ENCODE measurements at regions not wholly inside any gene's neighbourhood (a gene's known extent, or its start where the extent isn't known, plus 50 kb on each side); places are given as distances from the start of the nearest gene placed in this dataset.
"Not testable (repeated sequence)": the region's sequence is repeated elsewhere in the genome, so short reads cannot be mapped to it uniquely, and the experiment has no call there.

DNA sequence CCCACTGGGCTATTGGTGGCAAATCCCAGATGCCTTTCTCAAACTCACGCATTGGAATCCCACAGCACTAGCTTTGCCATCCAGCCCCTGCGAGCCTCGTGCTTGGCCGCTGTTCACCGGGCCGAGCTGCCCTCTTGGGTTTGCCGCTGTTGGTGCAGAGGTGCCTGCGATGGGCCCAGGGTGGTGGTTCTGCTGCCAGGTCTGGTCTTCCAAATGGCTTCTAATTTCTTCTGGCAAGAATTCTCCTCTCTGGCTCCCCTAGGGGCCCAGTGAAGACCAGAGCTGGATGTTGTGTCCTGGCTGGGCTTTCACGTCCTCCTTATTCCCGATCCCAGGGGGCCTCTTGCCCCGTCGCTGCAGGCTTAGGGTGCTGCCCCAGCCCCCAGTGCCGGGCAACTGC is 194.1 kb downstream of the BANP start:
- ATAC-seq; DNase-seq (ENCODE audit: low spot score); intact Hi-C loops (cut with DNase I): not testable (repeated sequence)

DNA sequence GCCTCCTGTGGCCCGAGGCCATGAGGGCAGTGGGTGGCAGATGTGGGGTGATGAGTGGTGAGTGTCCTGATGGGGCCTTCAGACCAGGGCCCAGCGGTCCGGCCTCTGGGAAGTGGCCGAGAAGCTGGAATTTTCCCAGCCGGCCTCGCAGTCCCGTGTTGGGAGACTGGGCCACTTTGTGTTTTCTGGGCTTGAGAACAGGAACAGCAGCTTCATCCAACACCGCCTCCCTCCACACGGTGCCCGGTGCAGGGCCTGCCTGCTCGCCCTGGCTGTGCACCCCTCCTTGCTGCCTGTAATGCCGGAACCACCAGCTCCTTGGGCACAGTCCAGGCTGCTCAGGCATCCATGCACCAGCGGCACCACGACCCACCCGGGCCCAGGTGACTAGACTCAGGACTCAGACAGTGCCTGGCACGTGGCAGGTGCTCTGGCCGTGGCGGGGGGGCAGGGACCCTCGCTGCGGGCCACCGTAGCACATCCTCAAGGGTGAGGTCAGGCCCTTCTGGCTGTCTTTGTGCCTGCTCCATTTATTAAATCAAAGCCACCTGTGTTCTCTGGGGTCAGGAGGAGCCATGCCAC is 194.7 kb downstream of the BANP start:
- DNase-seq (ENCODE audit: low spot score); intact Hi-C loops (cut with DNase I): not testable (repeated sequence)

DNA sequence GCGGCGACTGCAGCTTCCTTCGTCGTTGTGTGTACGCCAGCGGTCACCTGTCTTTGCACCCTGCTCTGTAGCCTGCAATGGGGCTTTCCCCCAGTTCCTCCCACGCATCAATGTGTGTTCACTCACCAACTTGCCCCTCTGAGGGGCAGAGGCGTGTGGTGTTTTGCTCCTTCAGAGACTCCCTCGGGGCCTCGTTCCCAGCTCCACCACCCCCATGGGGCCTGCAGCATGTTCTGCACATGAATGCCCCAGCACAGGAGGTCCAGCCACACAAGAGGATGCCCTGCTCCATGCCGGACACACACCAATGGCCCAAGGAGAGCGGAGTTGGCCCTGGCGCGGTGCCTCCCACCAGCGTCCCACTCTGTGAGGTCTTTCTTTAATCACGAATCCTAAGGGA is 196.8 kb downstream of the BANP start:
- DNase-seq (ENCODE audit: low spot score); ATAC-seq; intact Hi-C loops (cut with DNase I): not testable (repeated sequence)

More for the DNA sequence above, 194.7 kb downstream of the BANP start:
- ATAC-seq, result not testable (repeated sequence)

DNA sequence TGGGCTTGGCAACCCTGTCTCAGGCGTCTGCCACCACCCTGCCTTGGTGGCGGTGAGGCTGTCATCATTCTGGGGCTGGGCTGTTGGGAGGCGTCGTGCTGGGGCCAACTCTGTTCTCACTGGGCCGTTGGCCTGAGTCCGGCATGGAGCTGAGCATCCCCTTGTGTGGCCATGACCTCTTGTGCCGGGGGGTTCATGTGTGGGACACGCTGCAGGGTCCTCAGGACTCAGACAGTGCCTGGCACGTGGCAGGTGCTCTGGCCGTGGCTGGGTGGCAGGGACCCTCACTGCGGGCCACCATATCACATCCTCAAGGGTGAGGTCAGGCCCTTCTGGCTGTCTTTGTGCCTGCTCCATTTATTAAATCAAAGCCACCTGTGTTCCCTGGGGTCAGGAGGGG is 197.4 kb downstream of the BANP start:
- DNase-seq (ENCODE audit: low spot score); ATAC-seq; intact Hi-C loops (cut with DNase I): not testable (repeated sequence)

DNA sequence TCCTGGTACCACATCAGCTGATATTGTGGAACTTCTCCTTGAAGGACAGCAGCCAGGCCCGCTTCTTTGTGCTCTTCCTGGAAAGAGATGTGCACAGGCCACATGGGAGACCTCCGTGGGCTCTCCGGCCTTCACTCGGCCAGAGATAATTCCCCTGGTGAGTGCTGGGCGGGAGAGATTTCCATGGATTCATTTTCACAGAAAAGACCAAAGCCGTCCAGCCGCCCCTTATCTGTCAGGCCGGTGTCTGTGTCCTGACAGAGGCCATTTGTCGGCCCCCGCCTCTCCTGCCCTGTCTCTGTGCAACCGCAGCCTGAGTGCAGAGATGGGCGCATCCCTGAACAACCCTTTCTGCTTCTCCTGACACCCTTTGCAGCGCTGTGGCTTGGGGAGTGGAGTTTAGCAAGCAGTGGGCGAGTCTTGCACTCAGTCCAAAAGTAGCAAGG is 197.9 kb downstream of the BANP start:
- DNase-seq (ENCODE audit: low spot score); ATAC-seq; intact Hi-C loops (cut with DNase I): not testable (repeated sequence)

DNA sequence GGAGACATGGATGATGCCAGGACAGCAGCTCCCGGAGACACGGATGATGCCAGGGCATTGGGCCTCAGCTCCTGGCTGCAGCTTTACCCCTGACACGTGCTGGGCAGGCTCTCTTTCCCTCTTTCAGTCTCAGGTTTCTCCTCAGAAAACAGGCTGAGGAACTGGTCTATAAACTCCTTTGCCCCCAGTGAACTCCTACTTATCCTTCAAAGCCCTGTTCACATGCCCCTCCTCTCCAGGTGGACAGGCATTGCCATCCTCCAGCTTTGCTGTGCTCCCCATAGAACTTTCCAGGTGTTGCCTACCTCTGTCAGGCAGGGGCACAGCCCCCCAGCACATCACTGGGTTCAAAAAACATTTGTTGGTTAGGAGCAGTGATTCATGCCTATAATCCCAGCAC is 198.4 kb downstream of the BANP start:
- DNase-seq (ENCODE audit: low spot score); ATAC-seq; intact Hi-C loops (cut with DNase I): not testable (repeated sequence)

DNA sequence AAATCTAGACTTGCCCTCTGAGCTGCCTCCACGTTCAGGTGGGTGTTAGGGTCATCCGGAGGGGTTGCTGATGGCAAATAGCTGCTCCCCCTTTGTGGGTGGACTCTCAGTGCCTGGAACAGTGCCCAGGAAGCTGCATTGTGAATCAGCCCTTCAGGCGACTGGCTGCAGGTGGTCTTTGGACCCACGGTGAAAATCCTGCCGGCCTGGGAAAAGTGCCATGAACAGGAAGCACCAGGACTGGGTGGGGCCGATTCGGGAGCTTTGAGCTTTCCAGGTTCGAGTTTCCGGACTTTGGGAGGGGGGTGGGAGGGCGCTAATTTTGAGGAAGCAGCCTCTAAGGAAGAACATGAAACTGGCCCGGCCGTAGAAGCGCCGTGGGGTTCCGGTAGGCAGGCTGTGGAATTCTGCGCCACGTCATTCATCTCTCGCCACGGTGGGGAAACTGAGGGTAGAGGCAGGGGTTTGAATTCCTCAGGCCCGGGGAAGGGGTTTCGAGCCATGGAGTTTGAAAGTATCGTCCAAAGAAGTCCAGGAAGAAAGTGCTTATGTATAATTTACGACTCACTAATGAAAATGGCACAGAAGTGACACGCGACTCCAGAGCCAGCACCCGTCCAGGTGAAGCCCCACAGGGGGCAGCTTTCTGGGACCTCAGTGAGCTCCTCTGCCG is 199.4 kb downstream of the BANP start:
- ATAC-seq; DNase-seq (ENCODE audit: low spot score); intact Hi-C loops (cut with DNase I): not testable (repeated sequence)

DNA sequence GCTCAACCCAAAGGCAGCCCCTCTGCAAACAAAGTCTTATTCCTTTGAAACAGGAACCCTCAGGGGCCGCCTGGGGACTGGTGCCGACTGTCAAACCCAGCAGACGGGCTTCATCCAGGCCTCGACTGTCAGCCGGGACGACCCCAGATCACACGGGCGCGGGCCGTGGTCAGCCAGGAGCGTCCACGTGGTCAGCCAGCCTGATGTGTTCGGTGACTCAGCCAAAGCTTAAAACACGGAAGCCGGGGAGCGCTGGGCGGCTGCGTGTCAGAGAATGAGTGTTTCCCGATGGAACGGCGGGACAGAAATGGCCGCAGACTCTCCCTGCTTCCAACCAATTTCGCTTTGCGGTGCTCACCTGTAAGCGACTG is 199.9 kb downstream of the BANP start:
- intact Hi-C loops (cut with DNase I); DNase-seq (ENCODE audit: low spot score): not testable (repeated sequence)
- ATAC-seq, result peak; percentile 81

DNA sequence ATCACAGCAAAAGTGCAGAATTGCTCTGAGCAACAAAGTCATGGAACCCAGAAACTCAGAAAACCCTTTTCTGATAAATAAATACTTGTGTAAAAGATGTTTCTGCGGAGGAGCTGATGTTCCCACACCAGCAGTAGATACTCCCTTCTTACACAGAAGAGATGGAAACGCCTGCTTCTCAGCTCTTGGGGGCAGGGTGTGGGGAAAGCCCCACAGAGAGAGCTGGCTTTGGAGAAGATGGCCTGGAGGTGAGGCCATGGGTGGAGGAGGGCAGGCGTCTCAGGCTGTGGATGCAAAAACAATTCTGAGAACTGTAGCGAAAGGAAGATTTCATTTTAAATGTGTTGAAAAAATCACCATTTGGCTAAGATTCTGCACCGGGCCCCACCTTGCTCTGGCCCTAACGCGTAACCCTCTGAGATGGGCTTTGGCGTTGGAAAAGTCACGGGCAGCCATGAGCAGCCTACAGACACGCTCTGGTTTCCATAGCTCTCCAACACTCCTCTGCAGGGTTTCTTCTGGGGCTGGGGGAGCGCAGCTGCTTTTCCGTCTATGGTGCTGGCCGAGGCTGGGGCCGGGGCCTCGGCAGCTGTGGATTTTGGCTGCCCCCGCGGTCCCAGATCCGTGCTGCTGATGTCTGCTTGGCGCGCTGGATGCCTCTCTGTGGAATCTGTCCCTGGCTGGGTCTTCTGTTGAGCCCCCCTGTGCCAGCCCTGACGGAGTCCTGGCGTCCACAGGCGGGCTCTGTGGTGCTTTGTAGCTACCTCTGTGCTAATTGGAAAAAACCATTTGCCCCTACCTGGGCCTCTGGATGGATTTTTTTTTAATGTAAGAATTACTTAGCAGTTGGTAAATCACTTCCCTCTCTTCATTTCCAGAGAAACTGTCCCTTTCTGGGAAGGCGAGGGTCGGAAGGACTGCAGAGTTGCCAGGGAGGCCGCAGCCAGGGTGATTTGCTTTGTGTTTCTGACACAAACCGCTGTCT is 200.9 kb downstream of the BANP start:
- ATAC-seq; intact Hi-C loops (cut with DNase I); DNase-seq (ENCODE audit: low spot score): not testable (repeated sequence)

DNA sequence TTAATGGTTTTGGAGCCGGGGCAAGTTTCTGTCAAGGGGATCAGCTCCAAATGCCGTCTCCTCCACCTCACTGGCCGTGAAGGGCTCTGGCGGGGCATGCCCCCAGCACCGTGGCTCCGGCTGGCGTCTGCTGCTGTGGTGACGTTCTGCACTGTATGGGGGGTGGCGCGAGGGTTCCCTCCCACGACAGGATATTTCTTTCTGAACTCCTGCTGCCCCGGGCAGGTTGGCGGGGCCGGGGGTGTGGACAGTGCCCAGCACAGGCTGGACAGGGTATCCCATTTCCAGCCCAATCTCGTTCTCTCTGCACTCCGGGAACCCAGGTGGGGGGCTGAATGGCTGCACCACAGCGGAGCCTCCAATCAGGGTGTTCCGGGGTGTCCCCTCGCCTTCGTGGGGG is 201.6 kb downstream of the BANP start:
- ATAC-seq; DNase-seq (ENCODE audit: low spot score); intact Hi-C loops (cut with DNase I): not testable (repeated sequence)

DNA sequence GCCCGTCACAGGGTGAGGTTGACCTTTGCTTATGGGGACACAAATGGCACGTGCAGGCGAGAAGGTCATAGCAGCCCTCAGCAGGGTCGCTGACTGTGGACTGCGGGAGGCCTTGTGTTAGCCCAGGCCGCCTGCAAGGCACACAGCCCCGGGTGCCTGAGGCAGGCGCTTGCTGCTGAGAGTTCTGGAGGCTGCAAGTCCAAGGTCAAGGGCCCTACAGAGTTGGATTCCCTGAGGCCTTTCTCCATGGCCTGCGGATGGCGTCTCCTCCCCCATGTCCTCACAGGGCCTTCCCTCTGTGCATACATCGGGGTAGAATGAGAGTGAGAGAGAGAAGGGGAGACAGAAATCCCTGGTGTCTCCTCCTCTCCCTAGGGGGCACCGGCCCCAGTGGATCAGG is 202.3 kb downstream of the BANP start:
- ATAC-seq; intact Hi-C loops (cut with DNase I); DNase-seq (ENCODE audit: low spot score): not testable (repeated sequence)

DNA sequence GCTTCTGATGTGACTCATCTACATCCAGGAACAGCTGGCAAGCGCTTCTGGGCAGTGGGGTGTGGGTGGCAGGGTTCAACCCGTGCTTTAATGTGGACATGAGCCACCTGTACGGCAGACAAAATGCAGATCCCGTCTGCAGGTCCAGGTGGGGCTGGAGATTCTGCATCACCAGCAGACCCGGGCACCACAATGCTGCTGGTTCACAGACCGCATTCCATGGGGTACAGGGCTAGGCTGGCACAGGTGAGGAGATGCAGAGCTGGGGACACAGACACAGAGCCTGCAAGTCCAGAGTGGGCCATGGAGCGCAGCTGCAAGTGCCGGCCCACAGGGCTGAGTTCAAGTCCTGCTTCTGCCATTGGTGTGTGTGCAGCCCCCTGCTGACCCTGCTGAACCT is 203.7 kb downstream of the BANP start:
- intact Hi-C loops (cut with DNase I); ATAC-seq; DNase-seq (ENCODE audit: low spot score): not testable (repeated sequence)

DNA sequence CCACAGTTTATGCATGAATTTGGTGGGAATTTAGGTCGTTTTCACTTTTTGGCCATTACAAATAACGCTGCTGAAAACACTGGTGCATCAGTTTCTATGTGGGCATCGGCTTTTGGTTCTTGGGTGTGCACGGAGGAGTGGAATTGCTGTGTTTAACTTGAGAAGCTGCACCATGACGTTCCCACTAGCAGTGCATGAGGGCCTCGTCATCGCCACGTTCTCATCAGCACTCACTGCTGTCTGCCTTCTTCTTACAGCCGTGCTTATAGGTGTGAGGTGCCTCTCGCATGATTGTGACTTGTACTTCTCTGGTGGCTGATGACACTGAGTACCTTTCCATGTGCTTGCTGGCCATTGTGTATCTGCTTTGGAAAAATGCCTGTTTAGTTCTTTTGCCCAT is 204.4 kb downstream of the BANP start:
- intact Hi-C loops (cut with DNase I); ATAC-seq; DNase-seq (ENCODE audit: low spot score): not testable (repeated sequence)

DNA sequence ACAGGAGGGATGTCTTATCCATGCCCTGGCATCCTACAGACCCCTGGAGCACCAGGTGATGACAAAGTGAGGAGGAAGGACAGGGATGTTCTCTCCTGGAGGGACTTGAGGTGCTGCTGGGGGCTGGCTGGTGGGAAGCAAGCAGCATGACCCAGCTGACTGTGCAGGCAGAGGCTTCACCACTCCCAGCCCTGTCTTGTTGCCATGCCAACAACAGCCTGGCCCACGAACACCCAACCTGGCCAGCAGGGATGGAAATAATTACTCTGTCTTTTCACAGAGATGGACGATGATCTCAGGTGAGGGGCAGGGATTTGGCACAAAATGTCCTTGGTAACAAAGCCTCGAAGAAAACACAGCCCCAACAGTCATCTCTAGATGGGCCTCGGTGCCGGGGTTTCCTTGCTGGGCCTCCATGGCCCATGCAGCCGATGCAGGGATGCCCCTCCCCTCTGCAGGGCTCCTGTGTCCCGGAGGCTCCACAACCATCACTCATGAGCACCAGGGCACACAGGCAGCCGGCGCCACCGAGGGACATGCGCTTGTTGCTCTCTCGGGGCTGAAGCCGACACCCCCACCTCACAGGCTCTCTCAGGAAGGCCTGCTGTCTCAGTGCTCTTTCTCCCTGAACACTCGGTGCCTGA is 205.5 kb downstream of the BANP start:
- ATAC-seq; DNase-seq (ENCODE audit: low spot score); intact Hi-C loops (cut with DNase I): not testable (repeated sequence)

DNA sequence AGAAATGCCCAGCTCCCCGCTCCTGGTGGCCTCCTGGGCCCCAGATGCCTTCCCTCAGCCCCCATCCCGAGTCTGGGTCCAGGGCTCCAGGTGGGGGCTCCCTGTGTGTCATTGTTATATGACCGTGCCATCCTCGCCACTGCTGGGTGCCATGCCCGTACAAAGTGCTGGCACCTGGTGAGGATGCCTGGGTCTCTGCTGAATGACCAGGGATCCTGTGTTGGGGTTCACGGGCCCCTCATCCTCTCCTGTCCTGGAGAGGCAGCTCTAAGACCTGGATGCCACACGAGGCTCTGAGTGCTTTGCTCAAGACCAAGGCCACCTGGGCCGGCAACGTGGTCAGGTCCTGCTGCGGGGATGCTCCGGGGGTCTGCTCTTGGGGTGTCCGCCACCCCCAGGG is 206.5 kb downstream of the BANP start:
- DNase-seq (ENCODE audit: low spot score); intact Hi-C loops (cut with DNase I); ATAC-seq: not testable (repeated sequence)

DNA sequence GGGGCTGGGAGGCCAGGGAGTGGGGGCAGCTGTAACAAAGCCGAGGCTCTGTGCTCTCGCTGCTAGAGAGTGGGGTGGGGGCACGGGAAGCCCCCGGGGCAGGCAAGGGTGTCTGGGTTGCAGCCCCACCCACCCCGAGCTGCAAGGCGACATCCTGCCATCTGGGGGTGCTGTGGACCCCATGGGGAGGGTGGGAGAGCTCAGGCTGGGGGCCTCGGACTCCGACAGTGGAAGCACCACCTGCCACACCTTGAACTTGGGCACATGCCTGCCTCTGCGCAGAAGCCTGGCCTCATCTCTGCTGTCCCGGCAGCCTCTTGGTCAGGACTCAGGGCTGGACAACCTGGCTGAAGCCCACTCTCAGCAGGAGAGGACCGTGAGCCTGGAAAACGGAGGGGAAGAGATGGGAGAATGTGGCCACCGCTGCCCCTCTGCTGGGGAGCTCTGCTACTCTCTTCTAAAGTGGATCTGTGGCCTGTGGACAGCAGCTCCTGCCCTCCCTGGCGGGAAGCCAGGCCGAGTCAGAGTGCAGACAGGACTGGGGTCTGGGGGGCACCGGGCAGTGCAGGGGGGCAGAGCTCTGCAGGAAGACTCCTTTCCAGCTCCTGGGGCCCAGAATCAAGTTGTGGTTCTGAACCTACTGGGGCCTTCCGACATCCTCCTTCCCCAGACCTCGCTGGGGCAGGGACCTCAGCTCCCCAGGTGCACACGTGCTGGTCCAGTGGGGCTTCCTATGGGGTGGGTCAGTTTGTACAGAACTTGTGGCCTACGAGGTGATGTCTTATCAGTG is 207.2 kb downstream of the BANP start:
- ATAC-seq; intact Hi-C loops (cut with DNase I); DNase-seq (ENCODE audit: low spot score): not testable (repeated sequence)

DNA sequence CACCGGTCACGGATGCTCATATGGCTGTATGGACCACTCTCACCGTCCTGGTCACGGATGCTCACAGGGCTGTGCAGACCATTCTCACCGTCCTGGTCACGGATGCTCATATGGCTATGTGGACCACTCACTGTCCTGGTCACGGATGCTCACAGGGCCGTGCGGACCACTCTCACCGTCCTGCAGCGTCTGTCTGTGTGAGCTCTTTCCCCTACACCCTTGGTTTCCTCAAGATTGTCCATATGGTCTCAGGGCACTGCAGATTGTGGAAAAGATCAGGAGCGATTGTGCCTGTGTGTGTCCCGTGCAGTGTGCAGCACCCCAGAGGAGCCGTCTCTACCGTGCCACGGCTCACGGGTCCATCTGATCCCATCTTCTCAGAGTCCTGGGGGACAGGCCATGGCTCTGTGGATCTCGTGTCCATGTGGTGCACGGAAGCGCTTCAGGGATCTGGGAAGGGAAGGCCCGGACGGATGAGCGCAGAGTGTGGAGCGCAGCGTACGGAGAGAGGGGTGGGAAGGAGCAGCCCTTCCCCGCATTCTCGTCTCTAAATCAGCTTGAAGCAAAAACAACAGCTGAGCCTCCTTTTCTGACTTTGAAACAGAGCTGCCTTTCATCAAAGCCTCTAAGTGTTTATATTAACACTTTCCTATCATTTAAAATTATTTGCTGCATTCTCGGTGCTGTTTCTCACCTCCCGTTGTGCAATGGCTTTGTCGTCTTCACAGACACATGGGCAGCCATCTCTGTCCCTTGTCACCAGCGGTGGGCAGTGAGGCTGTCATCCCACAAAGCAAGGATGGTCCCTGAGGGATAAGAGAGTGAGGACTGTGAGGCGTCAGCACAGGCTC is 208.0 kb downstream of the BANP start:
- intact Hi-C loops (cut with DNase I); ATAC-seq; DNase-seq (ENCODE audit: low spot score): not testable (repeated sequence)

All from sciatic nerve (tissue), 2 donors.